ENCODE measurements at regions not wholly inside any gene's neighbourhood (a gene's known extent, or its start where the extent isn't known, plus 50 kb on each side); places are given as distances from the start of the nearest gene placed in this dataset.

GRCh38 chr13:22055259-22055658, 384.4 kb downstream of the FGF9 start:
- TF ChIP-seq, protein P1, sequence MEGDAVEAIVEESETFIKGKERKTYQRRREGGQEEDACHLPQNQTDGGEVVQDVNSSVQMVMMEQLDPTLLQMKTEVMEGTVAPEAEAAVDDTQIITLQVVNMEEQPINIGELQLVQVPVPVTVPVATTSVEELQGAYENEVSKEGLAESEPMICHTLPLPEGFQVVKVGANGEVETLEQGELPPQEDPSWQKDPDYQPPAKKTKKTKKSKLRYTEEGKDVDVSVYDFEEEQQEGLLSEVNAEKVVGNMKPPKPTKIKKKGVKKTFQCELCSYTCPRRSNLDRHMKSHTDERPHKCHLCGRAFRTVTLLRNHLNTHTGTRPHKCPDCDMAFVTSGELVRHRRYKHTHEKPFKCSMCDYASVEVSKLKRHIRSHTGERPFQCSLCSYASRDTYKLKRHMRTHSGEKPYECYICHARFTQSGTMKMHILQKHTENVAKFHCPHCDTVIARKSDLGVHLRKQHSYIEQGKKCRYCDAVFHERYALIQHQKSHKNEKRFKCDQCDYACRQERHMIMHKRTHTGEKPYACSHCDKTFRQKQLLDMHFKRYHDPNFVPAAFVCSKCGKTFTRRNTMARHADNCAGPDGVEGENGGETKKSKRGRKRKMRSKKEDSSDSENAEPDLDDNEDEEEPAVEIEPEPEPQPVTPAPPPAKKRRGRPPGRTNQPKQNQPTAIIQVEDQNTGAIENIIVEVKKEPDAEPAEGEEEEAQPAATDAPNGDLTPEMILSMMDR (IDR thresholded peaks at IDR 0.05 in 4 of 5, conservative IDR thresholded peaks at IDR 0.05 in 1 of 5) = no peak
- no peak for TF ChIP-seq POLR2A (IDR thresholded peaks at IDR 0.05)

Measured in gastrocnemius medialis (tissue), 4 donors.